Stomach smooth muscle (tissue), 2 donors: ENCODE measurements at regions not wholly inside any gene's neighbourhood (a gene's known extent, or its start where the extent isn't known, plus 50 kb on each side); places are given as distances from the start of the nearest gene placed in this dataset.
"Not testable (repeated sequence)": the region's sequence is repeated elsewhere in the genome, so short reads cannot be mapped to it uniquely, and the experiment has no call there.

ENCODE experiments used
- H3K27ac ChIP-seq: one replicate; pipeline ENCODE4 v1.7.0; 2013; ENCODE audit warnings: mild to moderate bottlenecking, low read length, inconsistent platforms
- H3K27me3 ChIP-seq, 2 donors: one replicate each; pipeline ENCODE4 v1.7.0; 2013; ENCODE audit warnings: low read length in 2 of 2; ENCODE audit not compliant: insufficient read depth in 2 of 2, control insufficient read depth in 1 of 2
- H3K36me3 ChIP-seq, 2 donors: one replicate each; pipeline ENCODE4 v1.7.0; 2013; ENCODE audit warnings: low read length in 2 of 2; ENCODE audit not compliant: control insufficient read depth in 2 of 2, insufficient read depth in 2 of 2
- H3K4me1 ChIP-seq: one replicate; pipeline ENCODE4 v1.7.0; 2013; ENCODE audit warnings: low read length; ENCODE audit not compliant: control insufficient read depth, insufficient read depth
- H3K4me3 ChIP-seq, 2 donors: one replicate each; pipeline ENCODE4 v1.7.0; 2013; ENCODE audit warnings: low read length in 2 of 2
- H3K9ac ChIP-seq, 2 donors: one replicate each; pipeline ENCODE4 v1.7.0; 2013; ENCODE audit warnings: low read length in 2 of 2, mild to moderate bottlenecking in 1 of 2
- H3K9me3 ChIP-seq, 2 donors: one replicate each; pipeline ENCODE4 v1.7.0; 2013; ENCODE audit warnings: low read length in 2 of 2; ENCODE audit not compliant: control insufficient read depth in 2 of 2
- donor health status: healthy.
- donor health status: Pancreatic carcinoma.

- Histone ChIP-seq H3K4me1 (no peaks in the 10 kb centered on the region), H3K27ac (no peak overlapping the region), H3K36me3 (no peaks in the 10 kb centered on the region), H3K27me3 (no peaks in the 10 kb centered on the region), H3K4me3 (no peak overlapping the region), H3K9me3 (peaks cover 7 to 12% of the 10 kb centered on the region in 2 donors), H3K9ac (no peak overlapping the region)
Observed at GRCh38 chr19:20388706-20389225, 176.8 kb downstream of the ZNF737 start.

GRCh38 chr19:20385061-20385460, 180.5 kb downstream of the ZNF737 start:
- Histone ChIP-seq H3K4me3 (no peak overlapping the region), H3K9ac (no peak overlapping the region), H3K27me3 (no peaks in the 10 kb centered on the region), H3K4me1 (no peaks in the 10 kb centered on the region), H3K36me3 (no peaks in the 10 kb centered on the region), H3K9me3 (no peaks in the 10 kb centered on the region), H3K27ac (no peak overlapping the region)

- H3K9me3 ChIP-seq: peaks cover 0 to 4% of the 10 kb centered on the region in 2 donors
- no peaks in the 10 kb centered on the region for H3K27me3 ChIP-seq
- H3K4me1 ChIP-seq: no peaks in the 10 kb centered on the region
- no peaks in the 10 kb centered on the region for H3K36me3 ChIP-seq
- no peak overlapping the region for H3K27ac ChIP-seq
- no peak overlapping the region for H3K9ac ChIP-seq
- H3K4me3 ChIP-seq: no peak overlapping the region
Observed at GRCh38 chr19:20371911-20372310, 193.7 kb downstream of the ZNF737 start.

GRCh38 chr19:20371304-20371703, 194.3 kb downstream of the ZNF737 start:
- not testable (repeated sequence) for H3K9me3 ChIP-seq, H3K9ac ChIP-seq, H3K4me1 ChIP-seq, H3K27me3 ChIP-seq, H3K36me3 ChIP-seq, H3K27ac ChIP-seq, H3K4me3 ChIP-seq

GRCh38 chr19:20367811-20368294, 197.7 kb downstream of the ZNF737 start:
- Histone ChIP-seq H3K27ac (no peak overlapping the region), H3K27me3 (no peaks in the 10 kb centered on the region), H3K9ac (no peak overlapping the region), H3K9me3 (peaks cover 0 to 4% of the 10 kb centered on the region in 2 donors), H3K4me3 (no peak overlapping the region), H3K36me3 (no peaks in the 10 kb centered on the region), H3K4me1 (no peaks in the 10 kb centered on the region)

GRCh38 chr19:20365146-20365545, 198.1 kb downstream of the ZNF486 start:
- no peaks in the 10 kb centered on the region for H3K9me3 ChIP-seq
- H3K27ac ChIP-seq: no peak overlapping the region

GRCh38 chr19:20359933-20360720, 193.1 kb downstream of the ZNF486 start:
- no peak overlapping the region for H3K9ac ChIP-seq

More at GRCh38 chr19:20365146-20365545, 198.1 kb downstream of the ZNF486 start:
- Histone ChIP-seq H3K27me3 (no peaks in the 10 kb centered on the region), H3K36me3 (no peaks in the 10 kb centered on the region), H3K4me1 (no peaks in the 10 kb centered on the region), H3K9ac (no peak overlapping the region), H3K4me3 (no peak overlapping the region)

GRCh38 chr19:20358841-20359465, 191.9 kb downstream of the ZNF486 start:
- H3K27me3 ChIP-seq, H3K4me3 ChIP-seq, H3K27ac ChIP-seq, H3K4me1 ChIP-seq, H3K9ac ChIP-seq, H3K36me3 ChIP-seq, H3K9me3 ChIP-seq: not testable (repeated sequence)

More at GRCh38 chr19:20359933-20360720, 193.1 kb downstream of the ZNF486 start:
- peaks cover 0 to 4% of the 10 kb centered on the region in 2 donors for H3K9me3 ChIP-seq
- H3K36me3 ChIP-seq: no peaks in the 10 kb centered on the region
- no peaks in the 10 kb centered on the region for H3K27me3 ChIP-seq
- no peaks in the 10 kb centered on the region for H3K4me1 ChIP-seq
- H3K4me3 ChIP-seq: no peak overlapping the region
- H3K27ac ChIP-seq: no peak overlapping the region

GRCh38 chr19:20357921-20358320, 190.9 kb downstream of the ZNF486 start:
- Histone ChIP-seq H3K4me3 (no peak overlapping the region), H3K9ac (no peak overlapping the region), H3K27ac (no peak overlapping the region), H3K4me1 (no peaks in the 10 kb centered on the region), H3K9me3 (peaks cover 0 to 4% of the 10 kb centered on the region in 2 donors), H3K27me3 (no peaks in the 10 kb centered on the region), H3K36me3 (no peaks in the 10 kb centered on the region)

- no peaks in the 10 kb centered on the region for H3K4me1 ChIP-seq
- H3K4me3 ChIP-seq: no peak overlapping the region
- H3K27ac ChIP-seq: no peak overlapping the region
- H3K9me3 ChIP-seq: no peaks in the 10 kb centered on the region
- no peaks in the 10 kb centered on the region for H3K27me3 ChIP-seq
- H3K9ac ChIP-seq: no peak overlapping the region
- H3K36me3 ChIP-seq: no peaks in the 10 kb centered on the region
Observed at GRCh38 chr19:20351244-20351643, 184.2 kb downstream of the ZNF486 start.

- Histone ChIP-seq H3K27ac (no peak overlapping the region), H3K36me3 (no peaks in the 10 kb centered on the region), H3K9me3 (no peaks in the 10 kb centered on the region), H3K4me1 (no peaks in the 10 kb centered on the region), H3K4me3 (no peak overlapping the region), H3K9ac (no peak overlapping the region), H3K27me3 (no peaks in the 10 kb centered on the region)
Observed at GRCh38 chr19:20349206-20349605, 182.2 kb downstream of the ZNF486 start.
